Natural killer cell (primary cell): ENCODE measurements at regions not wholly inside any gene's neighbourhood (a gene's known extent, or its start where the extent isn't known, plus 50 kb on each side); places are given as distances from the start of the nearest gene placed in this dataset.

Experiments
- ATAC-seq, 3 donors: fragments of 150-1000 bp in 2 of 3; fragments of 200-7000 bp in 1 of 3; cut with Tn5 transposase; 1 replicate in 1 of 3; 2 replicates in 2 of 3; pipeline ENCODE4 v1.10.0; 2021; ENCODE audit warnings: mild to moderate bottlenecking in 2 of 3, moderate library complexity in 2 of 3
- DNase-seq, 2 donors: peaks; one replicate each; pipeline versions ENCODE4 v3.0.0 to v3.0.0-alpha.2; 2013 to 2021; ENCODE audit warnings: mixed read lengths in 1 of 2
- H3K27ac ChIP-seq: one replicate; pipeline ENCODE4 v1.5.1; 2013; ENCODE audit warnings: mild to moderate bottlenecking, low read length
- H3K27me3 ChIP-seq: one replicate; pipeline ENCODE4 v1.6.1; 2013; ENCODE audit warnings: low read length; ENCODE audit not compliant: control insufficient read depth, insufficient read depth
- H3K36me3 ChIP-seq: one replicate; pipeline ENCODE4 v1.6.1; 2013; ENCODE audit warnings: low read length; ENCODE audit not compliant: control insufficient read depth, insufficient read depth
- H3K4me1 ChIP-seq: one replicate; pipeline ENCODE4 v1.6.1; 2013; ENCODE audit warnings: low read length; ENCODE audit not compliant: control insufficient read depth, insufficient read depth
- H3K4me3 ChIP-seq: one replicate; pipeline ENCODE4 v1.5.1; 2013; ENCODE audit warnings: low read length
- H3K9me3 ChIP-seq: one replicate; pipeline ENCODE4 v1.6.1; 2013; ENCODE audit warnings: low read length; ENCODE audit not compliant: control insufficient read depth, insufficient read depth
- H3K27ac Mint-ChIP-seq, 2 donors: one replicate each; pipeline ENCODE4 v1.8.0; 2022; ENCODE audit warnings: mild to moderate bottlenecking in 2 of 2, mixed read lengths in 2 of 2, moderate library complexity in 1 of 2
- H3K27me3 Mint-ChIP-seq, 2 donors: one replicate each; pipeline ENCODE4 v1.8.0; 2022; ENCODE audit warnings: low read depth in 2 of 2, mixed read lengths in 2 of 2
- H3K36me3 Mint-ChIP-seq: one replicate; pipeline ENCODE4 v1.8.0; 2022; ENCODE audit warnings: mixed read lengths
- H3K4me1 Mint-ChIP-seq, 2 donors: one replicate each; pipeline ENCODE4 v1.8.0; 2022; ENCODE audit warnings: mixed read lengths in 2 of 2
- H3K4me3 Mint-ChIP-seq: one replicate; pipeline ENCODE4 v1.8.0; 2022; ENCODE audit warnings: mild to moderate bottlenecking, moderate library complexity, mixed read lengths
- H3K9me3 Mint-ChIP-seq, 2 donors: one replicate each; pipeline ENCODE4 v1.8.0; 2022; ENCODE audit warnings: mixed read lengths in 2 of 2
- WGBS: methylation state at CpG from one replicate; pipeline ENCODE4 v1.1.7; 2013; ENCODE audit warnings: missing lambda C conversion rate; ENCODE audit not compliant: insufficient coverage; 5-methylcytosine and 5-hydroxymethylcytosine counted together
- intact Hi-C: fragments of 100-400 bp; cut with micrococcal nuclease; formaldehyde crosslinking; loops from one replicate; pipeline ENCODE4 v1.14.2; 2022
- TF ChIP-seq, protein P1 (sequence below): fragments of 200-600 bp; IDR thresholded peaks from one replicate; pipeline ENCODE4 v1.8.0; 2022; ENCODE audit warnings: antibody characterized with exemption

- H3K36me3 ChIP-seq, result no peaks in the 10 kb centered on the region
- no peaks in the 10 kb centered on the region for H3K4me1 Mint-ChIP-seq
- no peak overlapping the region for H3K4me3 ChIP-seq
- no peak overlapping the region for H3K4me3 Mint-ChIP-seq
- TF ChIP-seq, protein P1, sequence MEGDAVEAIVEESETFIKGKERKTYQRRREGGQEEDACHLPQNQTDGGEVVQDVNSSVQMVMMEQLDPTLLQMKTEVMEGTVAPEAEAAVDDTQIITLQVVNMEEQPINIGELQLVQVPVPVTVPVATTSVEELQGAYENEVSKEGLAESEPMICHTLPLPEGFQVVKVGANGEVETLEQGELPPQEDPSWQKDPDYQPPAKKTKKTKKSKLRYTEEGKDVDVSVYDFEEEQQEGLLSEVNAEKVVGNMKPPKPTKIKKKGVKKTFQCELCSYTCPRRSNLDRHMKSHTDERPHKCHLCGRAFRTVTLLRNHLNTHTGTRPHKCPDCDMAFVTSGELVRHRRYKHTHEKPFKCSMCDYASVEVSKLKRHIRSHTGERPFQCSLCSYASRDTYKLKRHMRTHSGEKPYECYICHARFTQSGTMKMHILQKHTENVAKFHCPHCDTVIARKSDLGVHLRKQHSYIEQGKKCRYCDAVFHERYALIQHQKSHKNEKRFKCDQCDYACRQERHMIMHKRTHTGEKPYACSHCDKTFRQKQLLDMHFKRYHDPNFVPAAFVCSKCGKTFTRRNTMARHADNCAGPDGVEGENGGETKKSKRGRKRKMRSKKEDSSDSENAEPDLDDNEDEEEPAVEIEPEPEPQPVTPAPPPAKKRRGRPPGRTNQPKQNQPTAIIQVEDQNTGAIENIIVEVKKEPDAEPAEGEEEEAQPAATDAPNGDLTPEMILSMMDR, result no peak
- intact Hi-C loops, result no loop called here
- H3K36me3 Mint-ChIP-seq, result no peaks in the 10 kb centered on the region
- no peaks in the 10 kb centered on the region for H3K27me3 ChIP-seq
- ATAC-seq (no peak), DNase-seq (no peak)
- 90% methylated on average over 2 of the region's 4 CpGs for WGBS
- H3K9me3 ChIP-seq, result no peaks in the 10 kb centered on the region
- H3K27me3 Mint-ChIP-seq, result peaks cover 3 to 11% of the 10 kb centered on the region in 2 donors
- no peak overlapping the region for H3K27ac ChIP-seq
- no peaks in the 10 kb centered on the region for H3K9me3 Mint-ChIP-seq
- no peak overlapping the region for H3K27ac Mint-ChIP-seq
- no peaks in the 10 kb centered on the region for H3K4me1 ChIP-seq
Observed at GRCh38 chr12:97335115-97335514, 127.5 kb upstream of the RMST start.

- intact Hi-C loops, result no loop called here
- no peak for DNase-seq
- no peaks in the 10 kb centered on the region for H3K36me3 ChIP-seq
- H3K4me1 ChIP-seq, result no peaks in the 10 kb centered on the region
- Mint-ChIP-seq H3K27ac (no peak overlapping the region), H3K4me1 (no peaks in the 10 kb centered on the region), H3K9me3 (no peaks in the 10 kb centered on the region), H3K27me3 (peaks cover 6 to 11% of the 10 kb centered on the region in 2 donors), H3K4me3 (no peak overlapping the region), H3K36me3 (no peaks in the 10 kb centered on the region)
- 74% methylated on average over 7 of the region's 7 CpGs for WGBS
- no peak for ATAC-seq
- TF ChIP-seq, protein P1, result no peak
- no peak overlapping the region for H3K27ac ChIP-seq
- no peak overlapping the region for H3K4me3 ChIP-seq
- no peaks in the 10 kb centered on the region for H3K9me3 ChIP-seq
- no peaks in the 10 kb centered on the region for H3K27me3 ChIP-seq
Observed at GRCh38 chr12:97336900-97337751, 125.5 kb upstream of the RMST start.

GRCh38 chr12:97342130-97342529 lies 120.5 kb upstream of the RMST start:
- Histone ChIP-seq H3K9me3 (no peaks in the 10 kb centered on the region), H3K36me3 (no peaks in the 10 kb centered on the region), H3K27ac (no peak overlapping the region), H3K4me1 (no peaks in the 10 kb centered on the region), H3K4me3 (no peak overlapping the region), H3K27me3 (no peaks in the 10 kb centered on the region)
- Mint-ChIP-seq H3K27ac (no peak overlapping the region), H3K27me3 (peaks cover 3 to 11% of the 10 kb centered on the region in 2 donors), H3K36me3 (no peaks in the 10 kb centered on the region), H3K4me3 (no peak overlapping the region), H3K9me3 (no peaks in the 10 kb centered on the region), H3K4me1 (no peaks in the 10 kb centered on the region)
- TF ChIP-seq, protein P1, result no peak
- DNase-seq (no peak), ATAC-seq (no peak)
- intact Hi-C loops, result no loop called here
- 64% methylated on average over 1 of the region's 1 CpG for WGBS

GRCh38 chr12:97347956-97348355 lies 114.6 kb upstream of the RMST start:
- no peak for DNase-seq
- no peaks in the 10 kb centered on the region for H3K27me3 ChIP-seq
- Mint-ChIP-seq H3K4me1 (no peaks in the 10 kb centered on the region), H3K36me3 (no peaks in the 10 kb centered on the region), H3K9me3 (peaks cover 4 to 6% of the 10 kb centered on the region in 2 donors), H3K27me3 (no peaks in the 10 kb centered on the region), H3K27ac (no peak overlapping the region), H3K4me3 (no peak overlapping the region)
- WGBS, result 88% methylated on average over 5 of the region's 5 CpGs
- no peaks in the 10 kb centered on the region for H3K9me3 ChIP-seq
- no peak overlapping the region for H3K27ac ChIP-seq
- H3K4me1 ChIP-seq, result no peaks in the 10 kb centered on the region
- TF ChIP-seq, protein P1, result no peak
- no peak for ATAC-seq
- H3K4me3 ChIP-seq, result no peak overlapping the region
- H3K36me3 ChIP-seq, result no peaks in the 10 kb centered on the region
- intact Hi-C loops, result no loop called here
